HFF-Myc (cell line): ENCODE measurements at regions not wholly inside any gene's neighbourhood (a gene's known extent, or its start where the extent isn't known, plus 50 kb on each side); places are given as distances from the start of the nearest gene placed in this dataset.

ENCODE experiments used
- DNase-seq: peaks from one replicate; pipeline ENCODE4 v3.0.0-alpha.2; 2011; ENCODE audit warnings: low read depth; ENCODE audit errors: extremely low read depth
- H3K4me3 ChIP-seq: replicated peaks from 2 replicates; pipeline ENCODE4 v1.5.1; 2011; ENCODE audit warnings: low read depth, mild to moderate bottlenecking, control low read depth, low read length
- TF ChIP-seq, protein P1 (sequence below): IDR thresholded peaks from 2 replicates; pipeline ENCODE4 v1.5.1; 2012; ENCODE audit warnings: mild to moderate bottlenecking, low read depth, low read length, control low read depth; ENCODE audit errors: missing control alignments

DNA sequence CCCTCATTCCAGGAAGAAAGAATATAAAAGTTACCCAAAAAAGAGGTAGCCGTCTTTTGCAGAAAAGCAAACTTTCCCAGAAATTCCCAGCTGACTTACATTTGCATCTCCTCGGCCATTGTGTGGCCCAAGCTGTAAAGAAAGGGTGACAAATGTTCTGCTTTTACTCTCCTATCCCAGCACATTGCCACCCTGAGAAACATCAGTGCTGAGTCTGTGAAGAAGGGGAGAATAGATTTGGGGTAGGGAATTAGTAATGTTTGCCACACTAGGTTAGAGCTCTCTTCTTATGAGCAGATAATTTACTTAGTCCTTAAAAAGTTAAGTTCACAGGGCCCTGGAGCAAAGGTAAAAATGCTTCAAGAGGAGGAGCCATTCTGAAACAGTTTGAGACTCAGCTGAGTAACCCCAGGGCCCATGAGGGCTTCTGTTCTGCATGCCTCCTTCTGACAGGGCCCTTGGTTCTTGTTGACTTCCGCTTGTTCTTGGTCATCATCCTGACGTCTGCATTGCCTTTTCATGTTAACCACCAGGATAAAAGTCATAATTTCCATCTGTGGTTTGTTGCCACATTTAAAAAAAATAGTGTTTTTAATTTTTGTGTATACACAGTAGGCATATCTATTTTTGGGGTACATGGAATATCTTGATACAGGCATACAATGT, 550.7 kb downstream of the RNF144A start:
- no peak for DNase-seq
- no peak overlapping the region for H3K4me3 ChIP-seq
- TF ChIP-seq, protein P1, sequence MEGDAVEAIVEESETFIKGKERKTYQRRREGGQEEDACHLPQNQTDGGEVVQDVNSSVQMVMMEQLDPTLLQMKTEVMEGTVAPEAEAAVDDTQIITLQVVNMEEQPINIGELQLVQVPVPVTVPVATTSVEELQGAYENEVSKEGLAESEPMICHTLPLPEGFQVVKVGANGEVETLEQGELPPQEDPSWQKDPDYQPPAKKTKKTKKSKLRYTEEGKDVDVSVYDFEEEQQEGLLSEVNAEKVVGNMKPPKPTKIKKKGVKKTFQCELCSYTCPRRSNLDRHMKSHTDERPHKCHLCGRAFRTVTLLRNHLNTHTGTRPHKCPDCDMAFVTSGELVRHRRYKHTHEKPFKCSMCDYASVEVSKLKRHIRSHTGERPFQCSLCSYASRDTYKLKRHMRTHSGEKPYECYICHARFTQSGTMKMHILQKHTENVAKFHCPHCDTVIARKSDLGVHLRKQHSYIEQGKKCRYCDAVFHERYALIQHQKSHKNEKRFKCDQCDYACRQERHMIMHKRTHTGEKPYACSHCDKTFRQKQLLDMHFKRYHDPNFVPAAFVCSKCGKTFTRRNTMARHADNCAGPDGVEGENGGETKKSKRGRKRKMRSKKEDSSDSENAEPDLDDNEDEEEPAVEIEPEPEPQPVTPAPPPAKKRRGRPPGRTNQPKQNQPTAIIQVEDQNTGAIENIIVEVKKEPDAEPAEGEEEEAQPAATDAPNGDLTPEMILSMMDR = no peak

DNA sequence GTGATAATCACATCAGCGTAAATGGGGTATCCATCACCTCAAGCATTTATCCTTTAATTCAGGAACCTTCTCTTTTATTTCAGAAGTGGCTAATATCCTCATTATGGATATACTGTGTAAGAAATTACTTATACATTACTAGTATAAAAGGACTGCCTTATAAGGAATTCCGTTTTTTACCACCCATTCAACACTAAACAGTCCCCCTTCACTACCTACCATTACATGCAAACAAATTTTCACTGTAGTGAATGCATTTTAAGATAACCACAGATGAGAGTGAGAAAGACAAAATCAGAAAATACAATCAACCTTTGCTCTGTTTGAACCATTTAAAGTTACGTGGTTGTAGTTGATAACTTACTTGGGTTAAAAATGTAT, 551.2 kb downstream of the RNF144A start:
- H3K4me3 ChIP-seq = no peak overlapping the region
- DNase-seq = no peak
- TF ChIP-seq, protein P1 = no peak

DNA sequence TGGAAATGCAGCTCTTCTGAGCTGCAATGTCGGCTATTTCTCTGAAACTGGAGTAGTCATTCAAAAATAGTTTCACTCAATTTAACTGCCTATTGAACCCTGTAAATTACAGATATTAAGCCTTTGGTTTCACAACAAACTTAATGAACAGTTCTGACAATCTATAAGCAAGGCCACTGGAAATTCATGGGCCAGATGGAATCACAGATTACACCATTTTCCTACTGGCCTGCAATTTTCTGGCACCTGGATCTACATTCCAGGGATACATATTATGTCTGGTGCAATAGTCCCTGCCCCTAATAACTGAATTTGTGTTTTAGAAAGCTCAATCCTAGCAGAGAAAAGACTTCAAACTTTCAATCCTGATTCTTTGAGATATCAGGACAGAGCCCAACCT, 551.7 kb downstream of the RNF144A start:
- TF ChIP-seq, protein P1 = no peak
- DNase-seq = no peak
- no peak overlapping the region for H3K4me3 ChIP-seq

DNA sequence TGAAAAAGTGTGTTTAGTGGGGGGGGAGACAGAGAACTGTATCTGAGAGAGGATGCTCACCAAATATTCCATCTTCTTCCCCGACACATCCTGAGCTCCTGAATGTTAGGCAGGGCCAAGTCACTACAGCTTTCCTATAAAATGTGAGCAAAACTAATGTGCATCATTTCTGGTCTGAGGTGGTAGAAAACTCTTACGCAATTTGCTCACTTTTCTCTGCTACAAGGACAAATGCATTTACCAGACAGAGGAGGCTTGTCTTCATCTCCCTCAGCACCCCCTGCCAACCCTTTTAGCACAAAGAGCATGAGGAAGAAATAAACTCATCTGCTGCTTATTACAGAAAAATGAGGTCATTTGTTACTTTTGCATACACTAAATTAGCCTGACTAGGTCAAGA, 554.0 kb downstream of the RNF144A start:
- no peak overlapping the region for H3K4me3 ChIP-seq
- DNase-seq = no peak
- TF ChIP-seq, protein P1 = no peak

DNA sequence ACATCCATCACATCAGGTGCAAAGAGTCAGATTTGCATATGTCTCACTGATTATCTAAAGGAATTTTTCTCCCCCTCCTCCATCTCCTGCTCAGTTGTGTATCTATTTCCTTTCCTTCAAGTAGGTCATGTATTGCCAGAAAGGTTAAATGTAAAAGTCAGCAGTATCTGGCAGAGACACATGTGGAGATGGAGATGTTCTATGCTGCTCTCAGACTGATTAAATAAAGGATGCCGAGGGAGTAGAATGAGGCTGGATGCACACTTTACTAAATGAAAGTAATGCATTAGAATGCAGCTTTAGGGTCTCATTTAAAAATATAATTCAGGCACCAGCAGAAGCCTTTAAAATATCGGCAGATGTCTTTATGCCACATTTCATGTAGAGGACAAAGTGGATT, 555.3 kb downstream of the RNF144A start:
- no peak for DNase-seq
- H3K4me3 ChIP-seq = no peak overlapping the region
- TF ChIP-seq, protein P1 = no peak

DNA sequence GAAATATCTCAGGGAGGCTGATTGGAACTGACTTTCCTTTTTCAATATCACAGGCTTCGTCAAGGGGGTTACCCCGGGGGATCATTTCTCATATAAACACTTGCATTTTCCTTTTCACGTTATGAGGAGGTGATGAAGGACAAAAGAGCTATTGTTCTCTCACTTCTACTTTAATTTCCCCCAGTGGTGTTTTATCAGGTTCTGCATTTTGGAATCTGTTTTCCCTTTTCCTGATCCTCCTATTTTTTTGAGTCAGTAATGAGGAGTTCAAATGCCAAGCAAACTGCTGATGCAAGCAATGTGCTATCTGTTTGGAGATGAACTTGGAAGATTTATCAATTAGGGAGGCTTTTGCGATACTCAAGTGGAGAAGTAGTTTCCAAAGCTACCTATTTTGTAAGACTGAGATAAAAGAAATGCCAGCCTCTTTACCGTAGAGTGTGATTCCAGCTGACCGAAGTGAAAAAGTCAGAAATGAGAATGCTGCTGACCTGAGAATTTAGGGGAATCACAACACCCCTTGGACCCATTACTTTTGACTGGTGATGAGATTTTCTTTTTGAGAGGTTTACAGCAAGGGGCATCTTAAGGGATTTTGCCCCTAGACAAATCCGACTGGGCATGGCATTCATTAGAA, 556.0 kb downstream of the RNF144A start:
- TF ChIP-seq, protein P1 = no peak
- DNase-seq = no peak
- no peak overlapping the region for H3K4me3 ChIP-seq
